ENCODE measurements at regions not wholly inside any gene's neighbourhood (a gene's known extent, or its start where the extent isn't known, plus 50 kb on each side); places are given as distances from the start of the nearest gene placed in this dataset.

GRCh38 chr4:20193141-20193936 is 58.4 kb upstream of the SLIT2 start:
- ChIA-PET POLR2A (no interaction called here), CTCF (no interaction called here)
- Histone ChIP-seq H3K36me3 (ENCODE audit: control insufficient read depth, insufficient read depth, low read length) (no peaks in the 10 kb centered on the region), H3K4me3 (ENCODE audit: low read depth in 2 of 2, low read length in 2 of 2) (no peak overlapping the region), H3K4me1 (ENCODE audit: control insufficient read depth, insufficient read depth, low read length) (no peaks in the 10 kb centered on the region), H3K9me3 (ENCODE audit: control insufficient read depth, insufficient read depth, low read depth, low read length) (no peaks in the 10 kb centered on the region), H3K27ac (ENCODE audit: low read length) (no peak overlapping the region), H3K27me3 (ENCODE audit: control insufficient read depth, insufficient read depth, low read length) (no peaks in the 10 kb centered on the region)
- ATAC-seq (no peak), DNase-seq (ENCODE audit: low read depth, low spot score) (no peak)
- in situ Hi-C loops (cut with HindIII; ENCODE audit: low pct_unique_long_range_greater_than_20kb, low sequenced_read_pairs): no loop called here
- intact Hi-C loops (cut with micrococcal nuclease; ENCODE audit: unreplicated experiment): no loop called here
- BruUV-seq (replicated peaks): no TSS peak
- TF ChIP-seq CTCF (IDR thresholded peaks at IDR 0.05): no peak
- TF ChIP-seq TCF7L2 (IDR thresholded peaks at IDR 0.05; ENCODE audit: low read depth, low read length): no peak
- no peak for TF ChIP-seq POLR2AphosphoS5 (IDR thresholded peaks at IDR 0.05; ENCODE audit: low read depth, low read length)
- no peak for TF ChIP-seq SIN3A (IDR thresholded peaks at IDR 0.05; ENCODE audit: borderline replicate concordance, insufficient read depth, low read depth, low read length)
- TF ChIP-seq, protein P1, sequence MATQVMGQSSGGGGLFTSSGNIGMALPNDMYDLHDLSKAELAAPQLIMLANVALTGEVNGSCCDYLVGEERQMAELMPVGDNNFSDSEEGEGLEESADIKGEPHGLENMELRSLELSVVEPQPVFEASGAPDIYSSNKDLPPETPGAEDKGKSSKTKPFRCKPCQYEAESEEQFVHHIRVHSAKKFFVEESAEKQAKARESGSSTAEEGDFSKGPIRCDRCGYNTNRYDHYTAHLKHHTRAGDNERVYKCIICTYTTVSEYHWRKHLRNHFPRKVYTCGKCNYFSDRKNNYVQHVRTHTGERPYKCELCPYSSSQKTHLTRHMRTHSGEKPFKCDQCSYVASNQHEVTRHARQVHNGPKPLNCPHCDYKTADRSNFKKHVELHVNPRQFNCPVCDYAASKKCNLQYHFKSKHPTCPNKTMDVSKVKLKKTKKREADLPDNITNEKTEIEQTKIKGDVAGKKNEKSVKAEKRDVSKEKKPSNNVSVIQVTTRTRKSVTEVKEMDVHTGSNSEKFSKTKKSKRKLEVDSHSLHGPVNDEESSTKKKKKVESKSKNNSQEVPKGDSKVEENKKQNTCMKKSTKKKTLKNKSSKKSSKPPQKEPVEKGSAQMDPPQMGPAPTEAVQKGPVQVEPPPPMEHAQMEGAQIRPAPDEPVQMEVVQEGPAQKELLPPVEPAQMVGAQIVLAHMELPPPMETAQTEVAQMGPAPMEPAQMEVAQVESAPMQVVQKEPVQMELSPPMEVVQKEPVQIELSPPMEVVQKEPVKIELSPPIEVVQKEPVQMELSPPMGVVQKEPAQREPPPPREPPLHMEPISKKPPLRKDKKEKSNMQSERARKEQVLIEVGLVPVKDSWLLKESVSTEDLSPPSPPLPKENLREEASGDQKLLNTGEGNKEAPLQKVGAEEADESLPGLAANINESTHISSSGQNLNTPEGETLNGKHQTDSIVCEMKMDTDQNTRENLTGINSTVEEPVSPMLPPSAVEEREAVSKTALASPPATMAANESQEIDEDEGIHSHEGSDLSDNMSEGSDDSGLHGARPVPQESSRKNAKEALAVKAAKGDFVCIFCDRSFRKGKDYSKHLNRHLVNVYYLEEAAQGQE (IDR thresholded peaks at IDR 0.05; ENCODE audit: insufficient read depth in 1 of 2, low read depth in 2 of 2, low read length in 1 of 2): no peak

- ATAC-seq (no peak), DNase-seq (ENCODE audit: low read depth, low spot score) (no peak)
- POLR2A ChIA-PET: no interaction called here
- no peaks in the 10 kb centered on the region for H3K9me3 ChIP-seq (ENCODE audit: control insufficient read depth, insufficient read depth, low read depth, low read length)
- no TSS peak for BruUV-seq (replicated peaks)
- intact Hi-C loops (cut with micrococcal nuclease; ENCODE audit: unreplicated experiment): no loop called here
- CTCF ChIA-PET: no interaction called here
- in situ Hi-C loops (cut with HindIII; ENCODE audit: low pct_unique_long_range_greater_than_20kb, low sequenced_read_pairs): no loop called here
- H3K36me3 ChIP-seq (ENCODE audit: control insufficient read depth, insufficient read depth, low read length): no peaks in the 10 kb centered on the region
- H3K27ac ChIP-seq (ENCODE audit: low read length): no peak overlapping the region
- no peaks in the 10 kb centered on the region for H3K27me3 ChIP-seq (ENCODE audit: control insufficient read depth, insufficient read depth, low read length)
- H3K4me1 ChIP-seq (ENCODE audit: control insufficient read depth, insufficient read depth, low read length): no peaks in the 10 kb centered on the region
- H3K4me3 ChIP-seq (ENCODE audit: low read depth in 2 of 2, low read length in 2 of 2): no peak overlapping the region
- TF ChIP-seq SIN3A (IDR thresholded peaks at IDR 0.05; ENCODE audit: borderline replicate concordance, insufficient read depth, low read depth, low read length): no peak
- TF ChIP-seq TCF7L2 (IDR thresholded peaks at IDR 0.05; ENCODE audit: low read depth, low read length): no peak
- no peak for TF ChIP-seq POLR2AphosphoS5 (IDR thresholded peaks at IDR 0.05; ENCODE audit: low read depth, low read length)
- no peak for TF ChIP-seq CTCF (IDR thresholded peaks at IDR 0.05)
- TF ChIP-seq, protein P1 (IDR thresholded peaks at IDR 0.05; ENCODE audit: insufficient read depth in 1 of 2, low read depth in 2 of 2, low read length in 1 of 2): no peak
Measured at GRCh38 chr4:20192736-20193135, 59.0 kb upstream of the SLIT2 start.

All from Panc1 (cell line).